Brain microvascular endothelial cell (primary cell): ENCODE measurements at regions not wholly inside any gene's neighbourhood (a gene's known extent, or its start where the extent isn't known, plus 50 kb on each side); places are given as distances from the start of the nearest gene placed in this dataset.

Source experiments
- DNase-seq: peaks from one replicate; pipeline ENCODE4 v3.0.0-alpha.2; 2020
- H3K27ac ChIP-seq: fragments of 250-450 bp; sonication (Bioruptor Pico); 2 replicates; pipeline ENCODE4 v1.5.1; 2020; ENCODE audit warnings: mild to moderate bottlenecking, moderate library complexity
- H3K27me3 ChIP-seq: fragments of 250-450 bp; sonication (Bioruptor Pico); replicated peaks from 2 replicates; pipeline ENCODE4 v1.5.1; 2020; ENCODE audit warnings: mild to moderate bottlenecking
- H3K36me3 ChIP-seq: fragments of 250-450 bp; sonication (Bioruptor Pico); replicated peaks from 2 replicates; pipeline ENCODE4 v1.5.1; 2020; ENCODE audit warnings: mild to moderate bottlenecking
- H3K4me3 ChIP-seq: 2 replicates; pipeline ENCODE4 v1.5.1; 2011; ENCODE audit warnings: low read depth, mild to moderate bottlenecking, control low read depth, low read length, moderate library complexity
- in situ Hi-C: cut with HindIII; loops from 2 replicates; pipeline ENCODE4 v1.10.0; 2017; ENCODE audit warnings: low sequenced_read_pairs, low pct_ligation_motif_present
- TF ChIP-seq, protein P1 (sequence below): IDR thresholded peaks from 2 replicates; pipeline ENCODE4 v1.5.1; 2011; ENCODE audit warnings: low read depth, mild to moderate bottlenecking, moderate library complexity, low read length, control low read depth, inconsistent platforms; ENCODE audit errors: missing control alignments

- Histone ChIP-seq H3K27me3 (no peaks in the 10 kb centered on the region), H3K36me3 (no peaks in the 10 kb centered on the region), H3K27ac (no peak overlapping the region), H3K4me3 (no peak overlapping the region)
- TF ChIP-seq, protein P1, sequence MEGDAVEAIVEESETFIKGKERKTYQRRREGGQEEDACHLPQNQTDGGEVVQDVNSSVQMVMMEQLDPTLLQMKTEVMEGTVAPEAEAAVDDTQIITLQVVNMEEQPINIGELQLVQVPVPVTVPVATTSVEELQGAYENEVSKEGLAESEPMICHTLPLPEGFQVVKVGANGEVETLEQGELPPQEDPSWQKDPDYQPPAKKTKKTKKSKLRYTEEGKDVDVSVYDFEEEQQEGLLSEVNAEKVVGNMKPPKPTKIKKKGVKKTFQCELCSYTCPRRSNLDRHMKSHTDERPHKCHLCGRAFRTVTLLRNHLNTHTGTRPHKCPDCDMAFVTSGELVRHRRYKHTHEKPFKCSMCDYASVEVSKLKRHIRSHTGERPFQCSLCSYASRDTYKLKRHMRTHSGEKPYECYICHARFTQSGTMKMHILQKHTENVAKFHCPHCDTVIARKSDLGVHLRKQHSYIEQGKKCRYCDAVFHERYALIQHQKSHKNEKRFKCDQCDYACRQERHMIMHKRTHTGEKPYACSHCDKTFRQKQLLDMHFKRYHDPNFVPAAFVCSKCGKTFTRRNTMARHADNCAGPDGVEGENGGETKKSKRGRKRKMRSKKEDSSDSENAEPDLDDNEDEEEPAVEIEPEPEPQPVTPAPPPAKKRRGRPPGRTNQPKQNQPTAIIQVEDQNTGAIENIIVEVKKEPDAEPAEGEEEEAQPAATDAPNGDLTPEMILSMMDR: no peak
- DNase-seq: no peak
- in situ Hi-C loops: no loop called here
These were observed 790.9 kb downstream of the UQCRFS1 start for GRCh38 chr19:28422046-28422445.

GRCh38 chr19:28420811-28421550, 792.0 kb downstream of the UQCRFS1 start:
- Histone ChIP-seq H3K27me3 (no peaks in the 10 kb centered on the region), H3K36me3 (no peaks in the 10 kb centered on the region), H3K27ac (no peak overlapping the region), H3K4me3 (no peak overlapping the region)
- TF ChIP-seq, protein P1: no peak
- in situ Hi-C loops: no loop called here
- DNase-seq: no peak

DNA sequence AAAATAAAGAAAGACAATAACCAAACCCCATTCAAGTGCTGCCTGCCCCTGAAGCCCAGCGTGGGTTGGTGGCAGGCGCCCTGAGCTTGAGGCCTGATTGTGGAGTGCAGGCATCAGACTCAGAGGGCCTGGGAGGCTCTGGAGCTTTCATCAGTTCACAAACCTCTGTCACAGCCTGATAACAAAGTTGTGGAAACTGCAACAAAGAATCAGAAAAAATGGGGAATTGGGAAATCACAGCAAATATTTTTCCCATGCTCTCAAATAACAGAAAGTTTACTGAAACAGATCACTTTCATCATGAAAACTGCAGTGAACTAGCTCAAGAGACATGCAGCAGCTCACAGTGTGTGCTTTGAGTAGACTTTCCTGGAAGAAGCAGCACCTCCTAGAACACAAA, 793.6 kb downstream of the UQCRFS1 start:
- H3K4me3 ChIP-seq: no peak overlapping the region
- H3K27me3 ChIP-seq: no peaks in the 10 kb centered on the region
- TF ChIP-seq, protein P1: no peak
- H3K27ac ChIP-seq: no peak overlapping the region
- no peaks in the 10 kb centered on the region for H3K36me3 ChIP-seq
- in situ Hi-C loops: no loop called here
- no peak for DNase-seq

DNA sequence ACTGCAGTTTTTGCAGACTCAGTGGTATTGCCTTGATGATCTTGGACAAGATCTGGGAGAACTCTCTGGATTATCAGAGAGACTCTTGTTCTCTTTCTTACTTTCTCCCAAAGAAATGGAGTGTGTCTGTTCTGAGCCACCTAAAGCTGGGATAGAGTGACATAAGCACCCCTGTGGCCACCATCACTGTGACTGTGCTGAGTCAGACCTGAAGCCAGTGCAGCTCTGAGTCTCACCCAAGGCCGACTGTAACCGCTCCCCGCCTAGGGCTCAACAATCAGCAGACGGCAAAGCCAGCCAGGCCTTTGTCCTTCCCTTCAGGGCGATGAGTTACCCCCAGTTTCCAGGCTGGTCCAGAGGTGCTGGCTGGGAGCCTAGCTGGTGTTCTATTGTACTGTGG, 795.6 kb downstream of the UQCRFS1 start:
- Histone ChIP-seq H3K27me3 (no peaks in the 10 kb centered on the region), H3K4me3 (no peak overlapping the region), H3K27ac (no peak overlapping the region), H3K36me3 (no peaks in the 10 kb centered on the region)
- no peak for DNase-seq
- TF ChIP-seq, protein P1: no peak
- in situ Hi-C loops: no loop called here

- H3K4me3 ChIP-seq: no peak overlapping the region
- TF ChIP-seq, protein P1: no peak
- H3K27ac ChIP-seq: no peak overlapping the region
- no peaks in the 10 kb centered on the region for H3K36me3 ChIP-seq
- no peaks in the 10 kb centered on the region for H3K27me3 ChIP-seq
- DNase-seq: no peak
- in situ Hi-C loops: no loop called here
These were observed 796.7 kb downstream of the UQCRFS1 start for GRCh38 chr19:28416245-28416644.

GRCh38 chr19:28414748-28415147, 798.2 kb downstream of the UQCRFS1 start:
- TF ChIP-seq, protein P1: no peak

More at GRCh38 chr19:28414748-28415147, 798.2 kb downstream of the UQCRFS1 start:
- in situ Hi-C loops: no loop called here
- H3K27ac ChIP-seq: no peak overlapping the region
- H3K36me3 ChIP-seq: no peaks in the 10 kb centered on the region
- no peak overlapping the region for H3K4me3 ChIP-seq
- no peaks in the 10 kb centered on the region for H3K27me3 ChIP-seq
- no peak for DNase-seq
